Endothelial cell of umbilical vein (primary cell): ENCODE measurements at regions not wholly inside any gene's neighbourhood (a gene's known extent, or its start where the extent isn't known, plus 50 kb on each side); places are given as distances from the start of the nearest gene placed in this dataset.

Source experiments
- BruUV-seq: library from RNA; stranded (reverse); fragments of 400-500 nt; replicated peaks from 2 replicates; lab custom pipeline; 2021; lab: Mats Ljungman, UMichigan
- CTCF ChIA-PET: fragments of 300-600, 350-600 bp; sonication (Branson Sonifier 250); formaldehyde crosslinking; loops from one replicate; lab custom pipeline; 2021; ENCODE audit warnings: antibody characterized with exemption, inconsistent platforms; lab: Charles Lee
- POLR2A ChIA-PET: fragments of 300-600, 350-600 bp; sonication (Branson Sonifier 250); formaldehyde crosslinking; loops from one replicate; lab custom pipeline; 2021; ENCODE audit warnings: antibody characterized with exemption, inconsistent platforms; lab: Charles Lee
- DNase-seq: peaks from one replicate; pipeline ENCODE4 v3.0.0-alpha.2; 2011; ENCODE audit warnings: low read depth, low spot score
- FAIRE-seq: peaks from 2 replicates; lab custom pipeline; 2011; peaks lifted over from hg19 to GRCh38; lab: Jason Lieb, UNC
- H2AFZ ChIP-seq: 2 replicates; pipeline ENCODE4 v1.6.0; 2012; ENCODE audit warnings: low read depth, low read length, control low read depth, inconsistent platforms
- H3K27ac ChIP-seq: 2 replicates; pipeline ENCODE4 v1.5.1; 2011; ENCODE audit warnings: low read depth, mild to moderate bottlenecking, control low read depth, low read length, moderate library complexity; ENCODE audit not compliant: insufficient read depth
- H3K27me3 ChIP-seq, 2 experiments: 2 replicates each; pipeline versions ENCODE4 v1.6.0 to v1.6.1; 2011; ENCODE audit warnings: low read length in 2 of 2, mixed read lengths in 1 of 2; ENCODE audit not compliant: control insufficient read depth in 2 of 2, insufficient read depth in 2 of 2
- H3K36me3 ChIP-seq, 2 experiments: 2 replicates in 1 of 2; 3 replicates in 1 of 2; pipeline ENCODE4 v1.5.1; 2011; ENCODE audit warnings: low read length in 2 of 2, mild to moderate bottlenecking in 1 of 2, moderate library complexity in 1 of 2; ENCODE audit not compliant: control insufficient read depth in 2 of 2, insufficient read depth in 2 of 2; ENCODE audit errors: extremely low read depth in 1 of 2
- H3K4me1 ChIP-seq: 3 replicates; pipeline ENCODE4 v1.5.1; 2011; ENCODE audit warnings: mild to moderate bottlenecking, low read length; ENCODE audit not compliant: control insufficient read depth, insufficient read depth; ENCODE audit errors: extremely low read depth
- H3K4me2 ChIP-seq: 2 replicates; pipeline ENCODE4 v1.6.1; 2011; ENCODE audit warnings: low read length, control low read depth, mixed read lengths; ENCODE audit not compliant: insufficient read depth
- H3K4me3 ChIP-seq, 3 experiments: fragments of 200-600 bp in 1 of 3; sonication (generic), shearing (Covaris generic) in 1 of 3; replicated peaks in 1 of 3; 2 replicates each; pipeline ENCODE4 v1.5.1; 2011 to 2016; ENCODE audit warnings: control low read depth in 3 of 3, low read length in 3 of 3, mild to moderate bottlenecking in 2 of 3, inconsistent platforms in 1 of 3, low read depth in 1 of 3, moderate library complexity in 1 of 3; ENCODE audit not compliant: insufficient read depth in 1 of 3
- H3K79me2 ChIP-seq: 2 replicates; pipeline ENCODE4 v1.6.0; 2012; ENCODE audit warnings: low read length, inconsistent platforms; ENCODE audit not compliant: control insufficient read depth, insufficient read depth
- H3K9ac ChIP-seq: replicated peaks from 2 replicates; pipeline ENCODE3; 2011; ENCODE audit warnings: low read length, control low read depth; ENCODE audit not compliant: insufficient read depth; ENCODE audit errors: extremely low read depth
- H3K9me1 ChIP-seq: replicated peaks from 3 replicates; pipeline ENCODE4 v1.6.0; 2011; ENCODE audit warnings: mild to moderate bottlenecking, low read length; ENCODE audit not compliant: control insufficient read depth, insufficient read depth; ENCODE audit errors: extremely low read depth
- H3K9me3 ChIP-seq: replicated peaks from 2 replicates; pipeline ENCODE4 v1.5.1; 2012; ENCODE audit warnings: low read length, inconsistent platforms; ENCODE audit not compliant: control insufficient read depth, insufficient read depth
- H4K20me1 ChIP-seq: replicated peaks from 2 replicates; pipeline ENCODE3; 2011; ENCODE audit warnings: mild to moderate bottlenecking, low read length; ENCODE audit not compliant: control insufficient read depth, insufficient read depth; ENCODE audit errors: extremely low read depth
- FOS ChIP-seq: IDR thresholded peaks from 2 replicates; pipeline ENCODE4 v1.6.1; 2011; ENCODE audit warnings: mild to moderate bottlenecking, low read length, moderate library complexity, borderline replicate concordance; ENCODE audit not compliant: insufficient read depth
- GATA2 ChIP-seq: IDR thresholded peaks from 2 replicates; pipeline ENCODE4 v1.7.0; 2011; ENCODE audit warnings: low read depth, mild to moderate bottlenecking, moderate library complexity, mixed read lengths, low read length; ENCODE audit not compliant: insufficient read length, insufficient read depth
- MYC ChIP-seq: IDR thresholded peaks from one replicate; pipeline ENCODE4 v1.6.1; 2011; ENCODE audit warnings: mild to moderate bottlenecking, low read depth, low read length
- POLR2A ChIP-seq: IDR thresholded peaks from 2 replicates; pipeline ENCODE4 v1.6.1; 2012; ENCODE audit warnings: low read depth, mild to moderate bottlenecking, control low read depth, low read length
- dilution Hi-C: fragments of 300-500 bp; cut with MboI; formaldehyde crosslinking; loops from one replicate; pipeline ENCODE4 v1.15.0; 2019; ENCODE audit warnings: low sequenced_read_pairs; ENCODE audit not compliant: extremely low pct_ligation_motif_present
- intact Hi-C: fragments of 100-400 bp; cut with micrococcal nuclease; formaldehyde crosslinking; loops from one replicate; pipeline ENCODE4 v1.10.0; 2022
- TF ChIP-seq, protein P1 (sequence below): IDR thresholded peaks from 2 replicates; pipeline ENCODE4 v1.6.1; 2011; ENCODE audit not compliant: insufficient read depth, insufficient read length
- TF ChIP-seq, protein P2 (sequence below), 2 donors: IDR thresholded peaks; 1 replicate in 1 of 2; 2 replicates in 1 of 2; pipeline ENCODE4 v1.5.1; 2011; ENCODE audit warnings: low read length in 2 of 2, mild to moderate bottlenecking in 2 of 2, moderate library complexity in 2 of 2, control low read depth in 1 of 2, inconsistent platforms in 1 of 2, low read depth in 1 of 2; ENCODE audit not compliant: insufficient read depth in 1 of 2; ENCODE audit errors: extremely low read depth in 1 of 2

DNA sequence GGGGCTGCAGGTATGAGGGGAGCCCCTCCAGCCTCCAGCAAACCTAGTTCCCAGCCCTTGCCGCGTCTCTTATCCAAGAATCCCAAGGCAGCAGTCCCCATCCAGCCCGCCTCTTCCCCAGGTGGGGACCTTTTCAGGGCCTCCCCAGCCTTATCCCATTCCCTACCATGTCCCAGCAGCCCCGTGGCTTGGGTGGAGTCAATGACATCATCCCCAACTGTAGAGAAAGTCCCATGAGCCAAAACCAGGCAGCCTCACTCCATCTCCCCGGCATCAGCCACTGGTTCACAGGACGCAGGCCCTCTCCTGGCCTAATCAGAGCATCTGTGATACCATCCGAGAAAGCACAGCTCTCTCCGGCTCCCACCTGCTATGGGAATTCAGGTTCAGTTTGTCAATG lies 131.0 kb downstream of the NCOR2 start:
- no peaks in the 10 kb centered on the region for H3K9me3 ChIP-seq

More for the DNA sequence above, 131.0 kb downstream of the NCOR2 start:
- FAIRE-seq = no peak
- BruUV-seq = no TSS peak
- Histone ChIP-seq H3K36me3 (peaks cover 0 to 4% of the 10 kb centered on the region in 2 experiments), H2AFZ (no peak overlapping the region), H3K4me3 (no peak overlapping the region), H4K20me1 (no peaks in the 10 kb centered on the region), H3K27ac (no peak overlapping the region), H3K27me3 (no peaks in the 10 kb centered on the region), H3K79me2 (no peaks in the 10 kb centered on the region), H3K9me1 (no peaks in the 10 kb centered on the region), H3K9ac (no peak overlapping the region), H3K4me2 (no peak overlapping the region), H3K4me1 (peaks cover 17% of the 10 kb centered on the region)
- TF ChIP-seq, protein P1, sequence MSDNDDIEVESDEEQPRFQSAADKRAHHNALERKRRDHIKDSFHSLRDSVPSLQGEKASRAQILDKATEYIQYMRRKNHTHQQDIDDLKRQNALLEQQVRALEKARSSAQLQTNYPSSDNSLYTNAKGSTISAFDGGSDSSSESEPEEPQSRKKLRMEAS = no peak
- TF ChIP-seq FOS (no peak), MYC (no peak), GATA2 (no peak), POLR2A (no peak)
- TF ChIP-seq, protein P2, sequence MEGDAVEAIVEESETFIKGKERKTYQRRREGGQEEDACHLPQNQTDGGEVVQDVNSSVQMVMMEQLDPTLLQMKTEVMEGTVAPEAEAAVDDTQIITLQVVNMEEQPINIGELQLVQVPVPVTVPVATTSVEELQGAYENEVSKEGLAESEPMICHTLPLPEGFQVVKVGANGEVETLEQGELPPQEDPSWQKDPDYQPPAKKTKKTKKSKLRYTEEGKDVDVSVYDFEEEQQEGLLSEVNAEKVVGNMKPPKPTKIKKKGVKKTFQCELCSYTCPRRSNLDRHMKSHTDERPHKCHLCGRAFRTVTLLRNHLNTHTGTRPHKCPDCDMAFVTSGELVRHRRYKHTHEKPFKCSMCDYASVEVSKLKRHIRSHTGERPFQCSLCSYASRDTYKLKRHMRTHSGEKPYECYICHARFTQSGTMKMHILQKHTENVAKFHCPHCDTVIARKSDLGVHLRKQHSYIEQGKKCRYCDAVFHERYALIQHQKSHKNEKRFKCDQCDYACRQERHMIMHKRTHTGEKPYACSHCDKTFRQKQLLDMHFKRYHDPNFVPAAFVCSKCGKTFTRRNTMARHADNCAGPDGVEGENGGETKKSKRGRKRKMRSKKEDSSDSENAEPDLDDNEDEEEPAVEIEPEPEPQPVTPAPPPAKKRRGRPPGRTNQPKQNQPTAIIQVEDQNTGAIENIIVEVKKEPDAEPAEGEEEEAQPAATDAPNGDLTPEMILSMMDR (IDR thresholded peaks at IDR 0.05; ENCODE audit: extremely low read depth in 1 of 2, insufficient read depth in 1 of 2, low read depth in 1 of 2, low read length in 2 of 2) = no peak
- DNase-seq = no peak
- dilution Hi-C loops (no loop called here), intact Hi-C loops (no loop called here)
- ChIA-PET POLR2A (no interaction called here), CTCF (interaction anchor here (1.0 kb wide), 1 partner anchor 11 kb away, joined by 3 read pairs; no protein-coding TSS in a partner anchor)
